Activated CD4-positive, alpha-beta memory T cell treated with anti-CD3 and anti-CD28 coated beads for 36 hours (primary cell): ENCODE measurements at regions not wholly inside any gene's neighbourhood (a gene's known extent, or its start where the extent isn't known, plus 50 kb on each side); places are given as distances from the start of the nearest gene placed in this dataset.

Experiments used
- CTCF ChIA-PET: fragments of 350-600 bp; sonication (Branson Sonifier 250); formaldehyde crosslinking; loops from one replicate; lab custom pipeline; 2021; ENCODE audit warnings: antibody characterized with exemption, inconsistent platforms; lab: Charles Lee
- POLR2A ChIA-PET: fragments of 350-600 bp; sonication (Branson Sonifier 250); formaldehyde crosslinking; loops from one replicate; lab custom pipeline; 2021; ENCODE audit warnings: antibody characterized with exemption; lab: Charles Lee
- DNase-seq: peaks from one replicate; pipeline ENCODE4 v3.0.0-alpha.2; 2020
- H3K27ac Mint-ChIP-seq: one replicate; pipeline ENCODE4 v1.8.0; 2021; ENCODE audit warnings: mixed read lengths
- H3K27me3 Mint-ChIP-seq: one replicate; pipeline ENCODE4 v1.8.0; 2021; ENCODE audit warnings: mixed read lengths
- H3K36me3 Mint-ChIP-seq: one replicate; pipeline ENCODE4 v1.8.0; 2021; ENCODE audit warnings: mixed read lengths
- H3K4me1 Mint-ChIP-seq: one replicate; pipeline ENCODE4 v1.8.0; 2021; ENCODE audit warnings: low read depth, mixed read lengths
- H3K4me3 Mint-ChIP-seq: one replicate; pipeline ENCODE4 v1.8.0; 2021; ENCODE audit warnings: mild to moderate bottlenecking, mixed read lengths
- H3K9me3 Mint-ChIP-seq: one replicate; pipeline ENCODE4 v1.8.0; 2021; ENCODE audit warnings: mixed read lengths
- intact Hi-C: fragments of 100-400 bp; cut with micrococcal nuclease; formaldehyde crosslinking; loops from one replicate; pipeline ENCODE4 v1.15.1; 2023

DNA sequence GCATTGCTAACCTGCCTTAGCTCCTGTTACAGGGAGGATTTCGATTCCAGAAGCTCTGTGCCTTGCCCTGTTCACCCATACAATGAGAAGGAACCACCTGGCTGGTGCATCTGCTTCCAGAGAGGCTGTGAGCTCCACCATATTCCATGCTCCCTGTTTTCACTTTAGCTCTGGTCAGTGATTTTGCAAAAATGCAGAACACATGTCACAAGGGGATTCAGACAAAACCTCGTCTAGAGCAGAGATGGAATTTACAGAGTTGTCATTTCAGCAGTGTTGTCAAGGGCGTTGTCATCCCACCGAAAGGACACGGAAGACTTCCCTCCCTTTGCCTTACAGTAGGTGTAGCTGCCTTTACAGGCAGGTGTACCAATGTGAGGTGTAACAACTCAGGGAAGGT is 223.0 kb upstream of the ARID1B start:
- H3K36me3 Mint-ChIP-seq: no peaks in the 10 kb centered on the region
- intact Hi-C loops: no loop called here
- POLR2A ChIA-PET: no interaction called here

DNA sequence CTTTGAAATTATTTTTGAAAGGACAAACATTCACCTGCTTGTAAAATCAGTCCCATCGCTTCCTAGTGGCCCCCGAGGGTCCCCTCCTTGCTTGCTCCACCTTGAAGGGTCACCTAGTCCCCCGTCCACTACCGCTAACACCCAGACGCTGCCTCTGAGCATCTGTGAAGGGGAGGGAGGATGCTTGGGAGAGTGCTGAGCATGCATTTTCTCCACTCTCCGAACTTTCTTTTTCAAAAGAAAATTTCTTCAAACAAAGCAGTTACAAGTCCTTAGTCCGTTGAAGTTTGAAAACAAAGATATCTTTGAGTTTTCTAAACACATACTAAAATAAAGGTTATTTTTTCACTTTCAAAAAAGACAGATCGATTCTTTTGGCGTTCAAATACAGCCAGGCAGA is 224.3 kb upstream of the ARID1B start:
- CTCF ChIA-PET: no interaction called here
- intact Hi-C loops: no loop called here
- H3K4me1 Mint-ChIP-seq: no peaks in the 10 kb centered on the region
- no peaks in the 10 kb centered on the region for H3K9me3 Mint-ChIP-seq
- DNase-seq: no peak
- no peaks in the 10 kb centered on the region for H3K36me3 Mint-ChIP-seq
- no peak overlapping the region for H3K4me3 Mint-ChIP-seq
- H3K27ac Mint-ChIP-seq: no peak overlapping the region
- POLR2A ChIA-PET: no interaction called here
- peaks cover 2% of the 10 kb centered on the region for H3K27me3 Mint-ChIP-seq

More for the DNA sequence above, 223.0 kb upstream of the ARID1B start:
- Mint-ChIP-seq H3K9me3 (no peaks in the 10 kb centered on the region), H3K27me3 (peaks cover 2% of the 10 kb centered on the region), H3K4me1 (no peaks in the 10 kb centered on the region), H3K27ac (no peak overlapping the region), H3K4me3 (no peak overlapping the region)
- CTCF ChIA-PET: interaction anchor here (1.1 kb wide), 1 partner anchor 10 kb away, joined by 3 read pairs; no protein-coding TSS in a partner anchor
- DNase-seq: no peak

GRCh38 chr6:156550949-156551348 is 226.2 kb upstream of the ARID1B start:
- DNase-seq: no peak
- Mint-ChIP-seq H3K27me3 (no peaks in the 10 kb centered on the region), H3K4me1 (no peaks in the 10 kb centered on the region), H3K9me3 (no peaks in the 10 kb centered on the region), H3K4me3 (no peak overlapping the region), H3K27ac (no peak overlapping the region), H3K36me3 (no peaks in the 10 kb centered on the region)
- ChIA-PET POLR2A (no interaction called here), CTCF (no interaction called here)
- intact Hi-C loops: no loop called here

GRCh38 chr6:156545931-156546330 is 231.2 kb upstream of the ARID1B start:
- ChIA-PET CTCF (no interaction called here), POLR2A (no interaction called here)
- no peaks in the 10 kb centered on the region for H3K9me3 Mint-ChIP-seq
- H3K4me1 Mint-ChIP-seq: no peaks in the 10 kb centered on the region
- H3K27me3 Mint-ChIP-seq: no peaks in the 10 kb centered on the region
- no peak overlapping the region for H3K4me3 Mint-ChIP-seq
- no peak overlapping the region for H3K27ac Mint-ChIP-seq
- intact Hi-C loops: no loop called here
- no peaks in the 10 kb centered on the region for H3K36me3 Mint-ChIP-seq
- DNase-seq: no peak

GRCh38 chr6:156545021-156545420 is 232.2 kb upstream of the ARID1B start:
- DNase-seq: no peak
- H3K36me3 Mint-ChIP-seq: no peaks in the 10 kb centered on the region
- H3K9me3 Mint-ChIP-seq: no peaks in the 10 kb centered on the region
- no peaks in the 10 kb centered on the region for H3K4me1 Mint-ChIP-seq
- H3K4me3 Mint-ChIP-seq: no peak overlapping the region
- CTCF ChIA-PET: no interaction called here
- no peaks in the 10 kb centered on the region for H3K27me3 Mint-ChIP-seq
- intact Hi-C loops: no loop called here
- POLR2A ChIA-PET: no interaction called here
- no peak overlapping the region for H3K27ac Mint-ChIP-seq

- Mint-ChIP-seq H3K4me1 (no peaks in the 10 kb centered on the region), H3K36me3 (no peaks in the 10 kb centered on the region), H3K27me3 (no peaks in the 10 kb centered on the region), H3K9me3 (no peaks in the 10 kb centered on the region), H3K27ac (no peak overlapping the region), H3K4me3 (no peak overlapping the region)
- intact Hi-C loops: no loop called here
- ChIA-PET POLR2A (no interaction called here), CTCF (no interaction called here)
- DNase-seq: no peak
Measured at GRCh38 chr6:156544046-156544445, 233.1 kb upstream of the ARID1B start.

- H3K27me3 Mint-ChIP-seq: no peaks in the 10 kb centered on the region
- no peak overlapping the region for H3K4me3 Mint-ChIP-seq
- no peak for DNase-seq
- ChIA-PET POLR2A (no interaction called here), CTCF (no interaction called here)
- no peaks in the 10 kb centered on the region for H3K4me1 Mint-ChIP-seq
- intact Hi-C loops: no loop called here
- no peaks in the 10 kb centered on the region for H3K36me3 Mint-ChIP-seq
- no peak overlapping the region for H3K27ac Mint-ChIP-seq
- no peaks in the 10 kb centered on the region for H3K9me3 Mint-ChIP-seq
Measured at GRCh38 chr6:156543431-156543830, 233.7 kb upstream of the ARID1B start.

DNA sequence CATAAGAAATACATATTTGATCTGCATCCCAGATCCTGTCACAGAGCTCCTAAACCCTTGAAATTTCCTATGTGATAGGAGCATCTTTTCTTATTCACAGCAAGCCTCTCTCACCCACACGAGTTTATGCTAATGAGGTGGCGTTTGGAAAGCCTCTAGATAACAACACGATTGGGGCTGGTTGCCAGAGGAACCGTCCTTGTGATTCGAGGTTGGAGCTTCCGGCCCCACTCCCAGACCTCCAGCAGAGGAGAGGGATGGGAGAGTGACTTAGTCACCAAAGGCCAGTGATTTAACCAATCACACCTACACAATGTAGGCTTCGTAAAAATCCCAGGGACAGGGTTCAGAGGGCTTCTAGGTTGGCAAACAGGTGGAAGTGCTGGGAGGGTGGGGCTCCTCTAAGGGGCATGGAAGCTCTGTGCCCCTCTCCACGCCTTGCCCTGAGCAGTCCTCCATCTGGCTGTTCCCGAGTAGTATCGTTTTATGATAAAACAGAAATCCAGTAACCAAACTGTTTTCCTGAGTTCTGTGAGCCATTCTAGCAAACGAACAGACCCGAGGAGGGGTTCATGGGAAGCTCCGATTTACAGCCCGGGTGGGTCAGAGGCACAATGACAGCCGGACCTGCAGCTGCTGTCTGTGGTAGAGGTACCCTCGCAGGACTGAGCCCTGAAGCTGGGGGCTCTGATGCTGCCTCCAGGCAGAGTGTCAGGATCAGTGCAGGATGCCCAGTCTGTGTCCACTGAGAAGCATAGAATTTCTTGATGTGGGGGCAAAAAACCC is 238.1 kb upstream of the ARID1B start:
- Mint-ChIP-seq H3K4me1 (no peaks in the 10 kb centered on the region), H3K9me3 (no peaks in the 10 kb centered on the region), H3K27ac (no peak overlapping the region), H3K4me3 (no peak overlapping the region), H3K27me3 (no peaks in the 10 kb centered on the region), H3K36me3 (no peaks in the 10 kb centered on the region)
- CTCF ChIA-PET: no interaction called here
- DNase-seq: no peak
- POLR2A ChIA-PET: no interaction called here
- intact Hi-C loops: no loop called here

GRCh38 chr6:156534594-156534993 is 242.6 kb upstream of the ARID1B start:
- ChIA-PET CTCF (no interaction called here), POLR2A (no interaction called here)
- intact Hi-C loops: no loop called here

DNA sequence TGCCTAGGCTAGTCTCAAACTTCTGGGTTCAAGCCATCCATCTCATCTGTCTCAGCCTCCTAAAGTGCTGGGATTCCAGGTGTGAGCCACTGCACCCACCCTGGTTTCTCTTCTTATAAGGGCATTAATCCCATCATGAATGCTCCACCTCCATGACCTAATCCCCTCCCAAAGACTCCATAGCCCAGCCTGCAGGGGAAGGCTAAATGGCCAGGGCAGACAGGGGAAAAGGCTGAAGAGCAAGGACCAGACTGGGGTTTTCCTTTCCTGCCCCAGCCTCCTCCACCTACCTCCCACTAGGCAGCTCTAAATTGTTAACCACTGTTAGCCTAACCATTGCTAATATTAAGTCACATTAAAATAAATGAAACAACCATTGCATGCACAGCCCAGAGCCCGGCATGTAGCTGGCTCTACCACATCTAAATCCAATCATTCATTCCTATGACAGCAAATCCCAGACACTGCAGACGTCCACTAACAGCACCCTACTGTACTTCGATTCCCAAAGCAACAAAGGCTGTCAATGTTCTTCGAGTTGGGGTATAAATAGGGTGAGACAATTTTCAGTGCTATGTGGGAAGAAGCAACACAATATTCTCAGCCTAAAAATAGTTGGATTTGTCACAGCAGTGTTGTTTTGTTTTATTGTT is 243.2 kb upstream of the ARID1B start:
- CTCF ChIA-PET: no interaction called here
- no peak for DNase-seq
- H3K27ac Mint-ChIP-seq: no peak overlapping the region
- no peaks in the 10 kb centered on the region for H3K9me3 Mint-ChIP-seq
- no peaks in the 10 kb centered on the region for H3K27me3 Mint-ChIP-seq
- H3K4me1 Mint-ChIP-seq: no peaks in the 10 kb centered on the region
- intact Hi-C loops: no loop called here
- H3K4me3 Mint-ChIP-seq: no peak overlapping the region
- no peaks in the 10 kb centered on the region for H3K36me3 Mint-ChIP-seq
- POLR2A ChIA-PET: no interaction called here

More at GRCh38 chr6:156534594-156534993, 242.6 kb upstream of the ARID1B start:
- no peaks in the 10 kb centered on the region for H3K9me3 Mint-ChIP-seq
- no peaks in the 10 kb centered on the region for H3K4me1 Mint-ChIP-seq
- H3K27ac Mint-ChIP-seq: no peak overlapping the region
- no peaks in the 10 kb centered on the region for H3K27me3 Mint-ChIP-seq
- H3K36me3 Mint-ChIP-seq: no peaks in the 10 kb centered on the region
- no peak for DNase-seq
- H3K4me3 Mint-ChIP-seq: no peak overlapping the region

DNA sequence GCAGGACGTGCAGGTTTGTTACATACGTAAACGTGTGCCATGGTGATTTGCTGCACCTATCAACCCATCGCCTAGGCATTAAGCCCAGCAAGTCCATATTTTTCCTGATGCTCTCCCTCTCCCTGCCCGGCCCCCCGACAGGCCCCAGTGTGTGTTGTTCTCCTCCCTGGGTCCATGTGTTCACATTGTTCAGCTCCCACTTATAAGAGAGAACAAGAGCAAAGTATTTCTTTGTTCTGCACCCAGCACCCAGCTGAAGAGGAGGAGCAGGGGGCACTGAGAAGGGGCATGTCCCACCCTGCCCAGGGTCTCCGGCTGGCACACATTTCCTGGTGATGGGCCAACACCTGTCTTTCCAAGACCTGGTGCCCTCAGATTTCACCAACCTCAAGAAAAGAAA is 251.1 kb upstream of the ARID1B start:
- CTCF ChIA-PET: no interaction called here
- no peaks in the 10 kb centered on the region for H3K4me1 Mint-ChIP-seq
- H3K36me3 Mint-ChIP-seq: no peaks in the 10 kb centered on the region

GRCh38 chr6:156525541-156525940 is 251.6 kb upstream of the ARID1B start:
- intact Hi-C loops: no loop called here
- ChIA-PET POLR2A (no interaction called here), CTCF (no interaction called here)
- DNase-seq: no peak
- no peak overlapping the region for H3K27ac Mint-ChIP-seq
- H3K4me1 Mint-ChIP-seq: no peaks in the 10 kb centered on the region
- no peaks in the 10 kb centered on the region for H3K36me3 Mint-ChIP-seq
- H3K4me3 Mint-ChIP-seq: no peak overlapping the region
- H3K9me3 Mint-ChIP-seq: no peaks in the 10 kb centered on the region
- H3K27me3 Mint-ChIP-seq: no peaks in the 10 kb centered on the region

More for the DNA sequence above, 251.1 kb upstream of the ARID1B start:
- Mint-ChIP-seq H3K4me3 (no peak overlapping the region), H3K27me3 (no peaks in the 10 kb centered on the region), H3K27ac (no peak overlapping the region), H3K9me3 (no peaks in the 10 kb centered on the region)
- no peak for DNase-seq
- intact Hi-C loops: no loop called here
- POLR2A ChIA-PET: no interaction called here

- CTCF ChIA-PET: no interaction called here
- Mint-ChIP-seq H3K4me3 (no peak overlapping the region), H3K27ac (no peak overlapping the region), H3K9me3 (peaks cover 11% of the 10 kb centered on the region), H3K27me3 (peaks cover 4% of the 10 kb centered on the region), H3K36me3 (peaks cover 5% of the 10 kb centered on the region), H3K4me1 (no peaks in the 10 kb centered on the region)
- POLR2A ChIA-PET: no interaction called here
- no peak for DNase-seq
- intact Hi-C loops: no loop called here
Measured at GRCh38 chr6:156519940-156520339, 257.2 kb upstream of the ARID1B start.
